ENCODE measurements at regions not wholly inside any gene's neighbourhood (a gene's known extent, or its start where the extent isn't known, plus 50 kb on each side); places are given as distances from the start of the nearest gene placed in this dataset.

- H3F3A ChIP-seq (ENCODE audit: insufficient read depth, low read length, poor library complexity, severe bottlenecking), result no peaks in the 10 kb centered on the region
- no peaks in the 10 kb centered on the region for H3K79me2 ChIP-seq (replicated peaks; ENCODE audit: insufficient read depth, low read length)
- no peaks in the 10 kb centered on the region for H3K36me3 ChIP-seq (ENCODE audit: insufficient read depth, low read length)
- H3K9me2 ChIP-seq (ENCODE audit: insufficient read depth, low read length), result no peaks in the 10 kb centered on the region
- no peaks in the 10 kb centered on the region for H3K9me3 ChIP-seq (ENCODE audit: low read length)
- no peaks in the 10 kb centered on the region for H4K20me1 ChIP-seq (ENCODE audit: insufficient read depth)
- no peaks in the 10 kb centered on the region for H3K27me3 ChIP-seq (ENCODE audit: insufficient read depth, low read depth, low read length)
- no peak overlapping the region for H3K4me2 ChIP-seq (ENCODE audit: low read length)
- TF ChIP-seq, protein P1, sequence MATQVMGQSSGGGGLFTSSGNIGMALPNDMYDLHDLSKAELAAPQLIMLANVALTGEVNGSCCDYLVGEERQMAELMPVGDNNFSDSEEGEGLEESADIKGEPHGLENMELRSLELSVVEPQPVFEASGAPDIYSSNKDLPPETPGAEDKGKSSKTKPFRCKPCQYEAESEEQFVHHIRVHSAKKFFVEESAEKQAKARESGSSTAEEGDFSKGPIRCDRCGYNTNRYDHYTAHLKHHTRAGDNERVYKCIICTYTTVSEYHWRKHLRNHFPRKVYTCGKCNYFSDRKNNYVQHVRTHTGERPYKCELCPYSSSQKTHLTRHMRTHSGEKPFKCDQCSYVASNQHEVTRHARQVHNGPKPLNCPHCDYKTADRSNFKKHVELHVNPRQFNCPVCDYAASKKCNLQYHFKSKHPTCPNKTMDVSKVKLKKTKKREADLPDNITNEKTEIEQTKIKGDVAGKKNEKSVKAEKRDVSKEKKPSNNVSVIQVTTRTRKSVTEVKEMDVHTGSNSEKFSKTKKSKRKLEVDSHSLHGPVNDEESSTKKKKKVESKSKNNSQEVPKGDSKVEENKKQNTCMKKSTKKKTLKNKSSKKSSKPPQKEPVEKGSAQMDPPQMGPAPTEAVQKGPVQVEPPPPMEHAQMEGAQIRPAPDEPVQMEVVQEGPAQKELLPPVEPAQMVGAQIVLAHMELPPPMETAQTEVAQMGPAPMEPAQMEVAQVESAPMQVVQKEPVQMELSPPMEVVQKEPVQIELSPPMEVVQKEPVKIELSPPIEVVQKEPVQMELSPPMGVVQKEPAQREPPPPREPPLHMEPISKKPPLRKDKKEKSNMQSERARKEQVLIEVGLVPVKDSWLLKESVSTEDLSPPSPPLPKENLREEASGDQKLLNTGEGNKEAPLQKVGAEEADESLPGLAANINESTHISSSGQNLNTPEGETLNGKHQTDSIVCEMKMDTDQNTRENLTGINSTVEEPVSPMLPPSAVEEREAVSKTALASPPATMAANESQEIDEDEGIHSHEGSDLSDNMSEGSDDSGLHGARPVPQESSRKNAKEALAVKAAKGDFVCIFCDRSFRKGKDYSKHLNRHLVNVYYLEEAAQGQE (IDR thresholded peaks at IDR 0.05; ENCODE audit: borderline replicate concordance), result no peak
- TF ChIP-seq POLR2AphosphoS5 (IDR thresholded peaks at IDR 0.05), result no peak
- no peak for TF ChIP-seq RAD21 (conservative IDR thresholded peaks at IDR 0.05)
- no peak for TF ChIP-seq SMC3 (conservative IDR thresholded peaks at IDR 0.05; ENCODE audit: poor library complexity)
- no peak for TF ChIP-seq EZH2 (IDR thresholded peaks at IDR 0.05; ENCODE audit: borderline replicate concordance, insufficient read depth, low read length, poor library complexity, severe bottlenecking)
- TF ChIP-seq MXI1 (conservative IDR thresholded peaks at IDR 0.05; ENCODE audit: poor library complexity, severe bottlenecking), result no peak
- TF ChIP-seq TAF1 (IDR thresholded peaks at IDR 0.05; ENCODE audit: low read depth), result no peak
- TF ChIP-seq, protein P2, sequence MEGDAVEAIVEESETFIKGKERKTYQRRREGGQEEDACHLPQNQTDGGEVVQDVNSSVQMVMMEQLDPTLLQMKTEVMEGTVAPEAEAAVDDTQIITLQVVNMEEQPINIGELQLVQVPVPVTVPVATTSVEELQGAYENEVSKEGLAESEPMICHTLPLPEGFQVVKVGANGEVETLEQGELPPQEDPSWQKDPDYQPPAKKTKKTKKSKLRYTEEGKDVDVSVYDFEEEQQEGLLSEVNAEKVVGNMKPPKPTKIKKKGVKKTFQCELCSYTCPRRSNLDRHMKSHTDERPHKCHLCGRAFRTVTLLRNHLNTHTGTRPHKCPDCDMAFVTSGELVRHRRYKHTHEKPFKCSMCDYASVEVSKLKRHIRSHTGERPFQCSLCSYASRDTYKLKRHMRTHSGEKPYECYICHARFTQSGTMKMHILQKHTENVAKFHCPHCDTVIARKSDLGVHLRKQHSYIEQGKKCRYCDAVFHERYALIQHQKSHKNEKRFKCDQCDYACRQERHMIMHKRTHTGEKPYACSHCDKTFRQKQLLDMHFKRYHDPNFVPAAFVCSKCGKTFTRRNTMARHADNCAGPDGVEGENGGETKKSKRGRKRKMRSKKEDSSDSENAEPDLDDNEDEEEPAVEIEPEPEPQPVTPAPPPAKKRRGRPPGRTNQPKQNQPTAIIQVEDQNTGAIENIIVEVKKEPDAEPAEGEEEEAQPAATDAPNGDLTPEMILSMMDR (IDR thresholded peaks at IDR 0.05; ENCODE audit: poor library complexity, severe bottlenecking), result no peak
- no peak for TF ChIP-seq EP300 (conservative IDR thresholded peaks at IDR 0.05; ENCODE audit: poor library complexity, severe bottlenecking)
- no peak overlapping the region for H3K9ac ChIP-seq (ENCODE audit: low read length)
- no peak overlapping the region for H3K4me3 ChIP-seq (ENCODE audit: low read length)
- H2AFZ ChIP-seq (ENCODE audit: low read depth, low read length), result no peak overlapping the region
- H3K27ac ChIP-seq (ENCODE audit: low read length), result no peak overlapping the region
Observed at GRCh38 chr1:5501206-5501930, 490.9 kb downstream of the NPHP4 start.

GRCh38 chr1:5500541-5500940 is 491.7 kb downstream of the NPHP4 start:
- TF ChIP-seq POLR2AphosphoS5 (IDR thresholded peaks at IDR 0.05), result no peak
- TF ChIP-seq, protein P1 (IDR thresholded peaks at IDR 0.05; ENCODE audit: borderline replicate concordance), result no peak
- TF ChIP-seq EZH2 (IDR thresholded peaks at IDR 0.05; ENCODE audit: borderline replicate concordance, insufficient read depth, low read length, poor library complexity, severe bottlenecking), result no peak
- no peak for TF ChIP-seq MXI1 (conservative IDR thresholded peaks at IDR 0.05; ENCODE audit: poor library complexity, severe bottlenecking)
- no peak for TF ChIP-seq TAF1 (IDR thresholded peaks at IDR 0.05; ENCODE audit: low read depth)
- no peak for TF ChIP-seq RAD21 (conservative IDR thresholded peaks at IDR 0.05)
- TF ChIP-seq EP300 (conservative IDR thresholded peaks at IDR 0.05; ENCODE audit: poor library complexity, severe bottlenecking), result no peak
- TF ChIP-seq, protein P2 (IDR thresholded peaks at IDR 0.05; ENCODE audit: poor library complexity, severe bottlenecking), result no peak
- TF ChIP-seq SMC3 (conservative IDR thresholded peaks at IDR 0.05; ENCODE audit: poor library complexity), result no peak
- H3K79me2 ChIP-seq (replicated peaks; ENCODE audit: insufficient read depth, low read length), result no peaks in the 10 kb centered on the region
- no peak overlapping the region for H3K9ac ChIP-seq (ENCODE audit: low read length)
- H3K4me3 ChIP-seq (ENCODE audit: low read length), result no peak overlapping the region
- H2AFZ ChIP-seq (ENCODE audit: low read depth, low read length), result no peak overlapping the region
- no peaks in the 10 kb centered on the region for H4K20me1 ChIP-seq (ENCODE audit: insufficient read depth)
- H3K9me3 ChIP-seq (ENCODE audit: low read length), result no peaks in the 10 kb centered on the region
- H3K36me3 ChIP-seq (ENCODE audit: insufficient read depth, low read length), result no peaks in the 10 kb centered on the region
- no peaks in the 10 kb centered on the region for H3F3A ChIP-seq (ENCODE audit: insufficient read depth, low read length, poor library complexity, severe bottlenecking)
- H3K4me2 ChIP-seq (ENCODE audit: low read length), result no peak overlapping the region
- H3K27me3 ChIP-seq (ENCODE audit: insufficient read depth, low read depth, low read length), result no peaks in the 10 kb centered on the region
- no peak overlapping the region for H3K27ac ChIP-seq (ENCODE audit: low read length)
- no peaks in the 10 kb centered on the region for H3K9me2 ChIP-seq (ENCODE audit: insufficient read depth, low read length)
